HL-60 (cell line): ENCODE measurements at regions not wholly inside any gene's neighbourhood (a gene's known extent, or its start where the extent isn't known, plus 50 kb on each side); places are given as distances from the start of the nearest gene placed in this dataset.

ENCODE experiments used
- DNase-seq, 2 experiments: peaks; one replicate each; pipeline ENCODE4 v3.0.0-alpha.2; 2010 to 2020; ENCODE audit warnings: low read depth in 1 of 2, low spot score in 1 of 2
- H3K27ac ChIP-seq: fragments of 250-450 bp; sonication (Bioruptor Pico); replicated peaks from 2 replicates; pipeline ENCODE4 v1.5.1; 2020; ENCODE audit warnings: mild to moderate bottlenecking, moderate library complexity
- H3K27me3 ChIP-seq: fragments of 250-450 bp; sonication (Bioruptor Pico); 2 replicates; pipeline ENCODE4 v1.5.1; 2021; ENCODE audit warnings: mild to moderate bottlenecking, moderate library complexity; ENCODE audit not compliant: insufficient read depth, poor library complexity, severe bottlenecking
- H3K4me3 ChIP-seq: replicated peaks from 2 replicates; pipeline ENCODE4 v1.5.1; 2011; ENCODE audit warnings: mild to moderate bottlenecking, control low read depth, low read length; ENCODE audit not compliant: insufficient read depth
- CTCF ChIP-seq: IDR thresholded peaks from one replicate; pipeline ENCODE4 v1.5.1; 2011; ENCODE audit warnings: low read length, control low read depth, inconsistent platforms; ENCODE audit not compliant: insufficient read depth
- GABPA ChIP-seq: IDR thresholded peaks from 2 replicates; pipeline ENCODE4 v1.6.1; 2012; ENCODE audit warnings: low read depth
- POLR2AphosphoS5 ChIP-seq: IDR thresholded peaks from 2 replicates; pipeline ENCODE4 v1.6.1; 2012; ENCODE audit warnings: low read depth
- SPI1 ChIP-seq: IDR thresholded peaks from 2 replicates; pipeline ENCODE4 v1.6.1; 2012; ENCODE audit warnings: low read depth, mild to moderate bottlenecking, borderline replicate concordance
- TF ChIP-seq, protein P1 (sequence below): IDR thresholded peaks from 2 replicates; pipeline ENCODE4 v1.6.1; 2012; ENCODE audit warnings: low read depth; ENCODE audit not compliant: insufficient replicate concordance

DNA sequence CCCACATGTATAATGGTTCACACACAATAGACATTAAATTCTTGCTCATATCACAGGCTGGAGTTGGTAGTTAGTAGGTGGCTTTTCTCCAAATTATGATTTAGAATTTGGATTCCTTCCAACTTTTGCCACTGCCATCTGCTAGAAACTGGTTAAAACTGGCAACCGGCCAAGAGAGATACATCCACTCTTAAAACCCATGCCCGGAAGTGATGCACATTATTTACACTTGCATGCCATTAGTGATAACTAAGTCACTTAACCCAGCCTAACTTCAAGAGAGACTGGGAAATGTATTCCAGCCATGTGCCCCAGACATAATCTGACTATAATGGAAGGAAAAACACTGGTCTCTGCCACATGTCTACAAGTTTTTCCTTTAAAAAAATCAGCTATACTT is 395.7 kb upstream of the SEMA6A start:
- Histone ChIP-seq H3K27ac (no peak overlapping the region), H3K27me3 (no peaks in the 10 kb centered on the region), H3K4me3 (no peak overlapping the region)
- DNase-seq, result no peak
- no peak for TF ChIP-seq SPI1
- no peak for TF ChIP-seq POLR2AphosphoS5
- no peak for TF ChIP-seq CTCF
- TF ChIP-seq, protein P1, sequence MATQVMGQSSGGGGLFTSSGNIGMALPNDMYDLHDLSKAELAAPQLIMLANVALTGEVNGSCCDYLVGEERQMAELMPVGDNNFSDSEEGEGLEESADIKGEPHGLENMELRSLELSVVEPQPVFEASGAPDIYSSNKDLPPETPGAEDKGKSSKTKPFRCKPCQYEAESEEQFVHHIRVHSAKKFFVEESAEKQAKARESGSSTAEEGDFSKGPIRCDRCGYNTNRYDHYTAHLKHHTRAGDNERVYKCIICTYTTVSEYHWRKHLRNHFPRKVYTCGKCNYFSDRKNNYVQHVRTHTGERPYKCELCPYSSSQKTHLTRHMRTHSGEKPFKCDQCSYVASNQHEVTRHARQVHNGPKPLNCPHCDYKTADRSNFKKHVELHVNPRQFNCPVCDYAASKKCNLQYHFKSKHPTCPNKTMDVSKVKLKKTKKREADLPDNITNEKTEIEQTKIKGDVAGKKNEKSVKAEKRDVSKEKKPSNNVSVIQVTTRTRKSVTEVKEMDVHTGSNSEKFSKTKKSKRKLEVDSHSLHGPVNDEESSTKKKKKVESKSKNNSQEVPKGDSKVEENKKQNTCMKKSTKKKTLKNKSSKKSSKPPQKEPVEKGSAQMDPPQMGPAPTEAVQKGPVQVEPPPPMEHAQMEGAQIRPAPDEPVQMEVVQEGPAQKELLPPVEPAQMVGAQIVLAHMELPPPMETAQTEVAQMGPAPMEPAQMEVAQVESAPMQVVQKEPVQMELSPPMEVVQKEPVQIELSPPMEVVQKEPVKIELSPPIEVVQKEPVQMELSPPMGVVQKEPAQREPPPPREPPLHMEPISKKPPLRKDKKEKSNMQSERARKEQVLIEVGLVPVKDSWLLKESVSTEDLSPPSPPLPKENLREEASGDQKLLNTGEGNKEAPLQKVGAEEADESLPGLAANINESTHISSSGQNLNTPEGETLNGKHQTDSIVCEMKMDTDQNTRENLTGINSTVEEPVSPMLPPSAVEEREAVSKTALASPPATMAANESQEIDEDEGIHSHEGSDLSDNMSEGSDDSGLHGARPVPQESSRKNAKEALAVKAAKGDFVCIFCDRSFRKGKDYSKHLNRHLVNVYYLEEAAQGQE, result no peak
- no peak for TF ChIP-seq GABPA

DNA sequence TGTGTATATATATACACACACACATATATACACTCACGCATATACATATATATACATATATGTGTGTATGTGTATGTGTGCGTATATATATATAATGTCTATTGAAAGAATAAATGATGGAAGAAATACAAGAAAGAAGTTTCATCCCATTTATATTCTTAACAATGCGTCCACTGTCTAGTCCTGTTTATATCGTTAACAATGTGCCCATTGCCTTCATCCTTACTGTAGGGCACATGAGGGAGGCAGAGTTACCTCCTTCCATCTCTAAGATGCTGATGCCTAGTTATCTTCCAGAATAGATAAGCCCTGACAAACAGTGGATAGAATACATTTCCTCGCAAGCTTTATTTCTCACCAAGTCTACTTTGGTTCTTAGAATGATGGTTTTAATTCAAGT is 389.8 kb upstream of the SEMA6A start:
- no peak for DNase-seq
- no peak for TF ChIP-seq CTCF
- TF ChIP-seq SPI1, result no peak
- TF ChIP-seq GABPA, result no peak
- no peak for TF ChIP-seq POLR2AphosphoS5
- TF ChIP-seq, protein P1, result no peak
- no peaks in the 10 kb centered on the region for H3K27me3 ChIP-seq
- no peak overlapping the region for H3K27ac ChIP-seq
- no peak overlapping the region for H3K4me3 ChIP-seq

GRCh38 chr5:116961021-116961420 is 386.4 kb upstream of the SEMA6A start:
- no peak overlapping the region for H3K4me3 ChIP-seq
- TF ChIP-seq POLR2AphosphoS5, result no peak
- TF ChIP-seq GABPA, result no peak
- no peak overlapping the region for H3K27ac ChIP-seq
- no peaks in the 10 kb centered on the region for H3K27me3 ChIP-seq
- no peak for DNase-seq

DNA sequence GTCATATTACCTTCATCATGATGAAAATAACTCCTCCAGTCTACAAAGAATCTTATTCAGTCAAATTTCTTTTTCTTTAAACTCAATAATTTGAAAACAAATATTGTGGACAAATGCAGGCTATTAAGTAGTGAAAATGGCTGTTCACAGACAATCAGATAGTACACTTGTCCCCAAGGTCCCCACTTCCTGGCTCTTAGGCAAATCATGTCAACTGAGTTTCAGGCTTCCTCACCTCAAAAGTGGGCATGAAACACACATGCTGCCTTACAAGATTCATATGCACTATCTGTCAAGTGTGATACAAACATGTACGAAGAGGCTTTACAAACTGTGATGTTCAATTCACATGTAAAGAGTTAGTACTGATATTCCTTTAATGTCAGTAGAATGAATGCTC is 385.2 kb upstream of the SEMA6A start:
- no peak overlapping the region for H3K27ac ChIP-seq
- no peak for DNase-seq
- H3K27me3 ChIP-seq, result no peaks in the 10 kb centered on the region
- TF ChIP-seq, protein P1, result no peak
- TF ChIP-seq GABPA, result no peak
- TF ChIP-seq POLR2AphosphoS5, result no peak
- TF ChIP-seq CTCF, result no peak
- TF ChIP-seq SPI1, result no peak
- H3K4me3 ChIP-seq, result no peak overlapping the region
